SK-N-SH (cell line): ENCODE measurements at regions not wholly inside any gene's neighbourhood (a gene's known extent, or its start where the extent isn't known, plus 50 kb on each side); places are given as distances from the start of the nearest gene placed in this dataset.

Experiments
- CTCF ChIA-PET: fragments of 300-600, 350-600 bp; formaldehyde crosslinking; extraction: SDS; loops from one replicate; lab custom pipeline; 2021; lab: Yijun Ruan, JAX
- POLR2A ChIA-PET: fragments of 350-600 bp; sonication (Branson Sonifier 250); formaldehyde crosslinking; extraction: SDS; loops from one replicate; lab custom pipeline; 2020; ENCODE audit warnings: antibody characterized with exemption, inconsistent platforms; lab: Yijun Ruan, JAX
- DNase-seq: peaks from one replicate; pipeline ENCODE4 v3.0.0; 2012
- H2AFZ ChIP-seq: fragments of 200-600 bp; sonication (generic); 2 replicates; pipeline ENCODE4 v1.8.1; 2016; ENCODE audit warnings: antibody characterized with exemption, mild to moderate bottlenecking, low read depth
- H3F3A ChIP-seq: fragments of 200-600 bp; sonication (generic); replicated peaks from 2 replicates; pipeline ENCODE3; 2016; ENCODE audit warnings: antibody characterized with exemption, mild to moderate bottlenecking; ENCODE audit not compliant: insufficient read depth
- H3K27ac ChIP-seq, 2 experiments: fragments of 200-500 bp in 1 of 2; fragments of 200-600 bp in 1 of 2; sonication (Bioruptor generic) in 1 of 2; sonication (generic), shearing (Covaris generic) in 1 of 2; 2 replicates each; pipeline versions ENCODE4 v1.5.1 to v1.6.1; 2014 to 2016; ENCODE audit warnings: low read depth in 2 of 2, inconsistent platforms in 1 of 2, low read length in 1 of 2, mild to moderate bottlenecking in 1 of 2, mixed read lengths in 1 of 2
- H3K27me3 ChIP-seq: fragments of 200-600 bp; sonication (generic), shearing (Covaris generic); 2 replicates; pipeline ENCODE4 v1.6.1; 2016; ENCODE audit warnings: mixed run types; ENCODE audit not compliant: insufficient read depth
- H3K36me3 ChIP-seq, 2 experiments: fragments of 200-500 bp in 1 of 2; fragments of 200-600 bp in 1 of 2; sonication (Bioruptor generic) in 1 of 2; sonication (generic) in 1 of 2; replicated peaks in 1 of 2; 2 replicates each; pipeline versions ENCODE3 to v1.5.1; 2014 to 2016; ENCODE audit warnings: low read length in 1 of 2, mild to moderate bottlenecking in 1 of 2; ENCODE audit not compliant: insufficient read depth in 2 of 2, control insufficient read depth in 1 of 2
- H3K4me1 ChIP-seq, 2 experiments: fragments of 200-500 bp in 1 of 2; fragments of 200-600 bp in 1 of 2; sonication (Bioruptor generic) in 1 of 2; sonication (generic), shearing (Covaris generic) in 1 of 2; 2 replicates each; pipeline versions ENCODE4 v1.5.1 to v1.6.1; 2014 to 2016; ENCODE audit warnings: low read depth in 1 of 2, low read length in 1 of 2, mixed run types in 1 of 2; ENCODE audit not compliant: insufficient read depth in 2 of 2, control insufficient read depth in 1 of 2
- H3K4me2 ChIP-seq: fragments of 200-600 bp; sonication (generic), shearing (Covaris generic); 2 replicates; pipeline ENCODE4 v1.6.1; 2017; ENCODE audit warnings: mixed run types
- H3K4me3 ChIP-seq, 2 experiments: fragments of 200-500 bp in 1 of 2; fragments of 200-600 bp in 1 of 2; sonication (Bioruptor generic) in 1 of 2; sonication (generic), shearing (Covaris generic) in 1 of 2; 2 replicates each; pipeline versions ENCODE4 v1.5.1 to v1.8.1; 2014 to 2016; ENCODE audit warnings: low read depth in 2 of 2, inconsistent platforms in 1 of 2, low read length in 1 of 2, mild to moderate bottlenecking in 1 of 2, mixed read lengths in 1 of 2, moderate library complexity in 1 of 2
- H3K79me2 ChIP-seq: fragments of 200-600 bp; sonication (generic); 2 replicates; pipeline ENCODE4 v1.8.1; 2017; ENCODE audit warnings: mild to moderate bottlenecking; ENCODE audit not compliant: insufficient read depth
- H3K9ac ChIP-seq: fragments of 200-600 bp; sonication (generic); 2 replicates; pipeline ENCODE4 v1.6.1; 2017; ENCODE audit warnings: mixed run types
- H3K9me2 ChIP-seq: fragments of 200-600 bp; sonication (generic); 2 replicates; pipeline ENCODE4 v1.6.1; 2017; ENCODE audit warnings: mixed run types
- H3K9me3 ChIP-seq: fragments of 200-600 bp; sonication (generic); 2 replicates; pipeline ENCODE4 v1.6.1; 2017; ENCODE audit warnings: mixed run types, mild to moderate bottlenecking, moderate library complexity
- H4K20me1 ChIP-seq: fragments of 200-600 bp; sonication (generic); 2 replicates; pipeline ENCODE4 v1.6.1; 2017; ENCODE audit warnings: mild to moderate bottlenecking, mixed run types; ENCODE audit not compliant: insufficient read depth
- IRF3 ChIP-seq: fragments of 150-350 bp; IDR thresholded peaks from 2 replicates; pipeline ENCODE4 v1.6.1; 2016; ENCODE audit warnings: mild to moderate bottlenecking, low read depth, low read length
- PBX3 ChIP-seq: IDR thresholded peaks from 2 replicates; pipeline ENCODE4; 2012
- POLR2AphosphoS5 ChIP-seq: IDR thresholded peaks from 2 replicates; pipeline ENCODE4 v1.6.1; 2012; ENCODE audit warnings: low read depth, low read length
- RFX5 ChIP-seq: IDR thresholded peaks from 2 replicates; pipeline ENCODE4 v1.6.1; 2012; ENCODE audit warnings: mild to moderate bottlenecking, improper control_type of control experiment, low read length
- SMC3 ChIP-seq: IDR thresholded peaks from 2 replicates; pipeline ENCODE4 v1.6.1; 2012; ENCODE audit warnings: low read depth, low read length, improper control_type of control experiment
- TAF1 ChIP-seq: IDR thresholded peaks from 2 replicates; pipeline ENCODE4 v1.6.1; 2012; ENCODE audit warnings: low read depth, mild to moderate bottlenecking, low read length, moderate library complexity, borderline replicate concordance
- USF2 ChIP-seq: fragments of 150-350 bp; IDR thresholded peaks from 2 replicates; pipeline ENCODE4 v1.6.1; 2017; ENCODE audit warnings: antibody characterized with exemption, low read length, low read depth, borderline replicate concordance
- WGBS: methylation state at CpG from one replicate; pipeline ENCODE4 v1.1.6; 2017; ENCODE audit warnings: low lambda C conversion rate; 5-methylcytosine and 5-hydroxymethylcytosine counted together
- TF ChIP-seq, protein P1 (sequence below): IDR thresholded peaks from 2 replicates; pipeline ENCODE4 v1.6.1; 2012; ENCODE audit warnings: mild to moderate bottlenecking, low read depth, low read length, moderate library complexity
- TF ChIP-seq, protein P2 (sequence below): IDR thresholded peaks from 2 replicates; pipeline ENCODE4 v1.4.0; 2012; ENCODE audit warnings: low read depth, borderline replicate concordance

DNA sequence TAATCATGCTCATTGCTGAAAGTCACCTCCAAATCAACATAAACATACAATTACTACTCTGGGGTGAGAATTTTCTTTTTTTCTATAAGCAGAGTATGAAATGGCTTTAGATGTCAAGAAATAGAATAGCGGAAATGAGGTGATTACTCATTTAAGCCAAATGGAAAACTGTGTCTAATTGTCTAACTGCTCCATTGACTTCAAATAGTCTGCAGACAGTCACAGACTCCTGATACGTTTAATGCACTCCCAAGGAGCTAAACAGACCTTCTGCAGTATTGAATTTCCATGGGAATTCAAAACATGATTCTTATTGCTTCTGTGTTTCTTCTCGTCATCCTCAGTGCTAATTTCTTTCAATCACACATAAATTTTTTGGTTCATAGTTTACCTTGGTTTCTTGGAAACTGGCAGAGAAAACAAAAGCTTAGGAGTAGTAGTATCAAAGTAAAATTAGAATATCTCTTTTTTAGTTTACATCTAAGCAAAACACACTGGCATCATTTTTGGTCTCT, 865.2 kb upstream of the SLC10A2 start:
- no peaks in the 10 kb centered on the region for H3K36me3 ChIP-seq
- H3F3A ChIP-seq, result no peaks in the 10 kb centered on the region
- no peak overlapping the region for H3K9ac ChIP-seq
- no peaks in the 10 kb centered on the region for H3K4me1 ChIP-seq
- CTCF ChIA-PET, result no interaction called here
- no peak overlapping the region for H2AFZ ChIP-seq
- no peaks in the 10 kb centered on the region for H3K9me2 ChIP-seq
- H3K4me2 ChIP-seq, result no peak overlapping the region
- POLR2A ChIA-PET, result no interaction called here
- no peak for TF ChIP-seq TAF1
- TF ChIP-seq POLR2AphosphoS5, result no peak
- no peak for TF ChIP-seq PBX3
- no peak for TF ChIP-seq SMC3
- no peak for TF ChIP-seq USF2
- no peak for TF ChIP-seq RFX5
- TF ChIP-seq IRF3, result no peak
- TF ChIP-seq, protein P1, sequence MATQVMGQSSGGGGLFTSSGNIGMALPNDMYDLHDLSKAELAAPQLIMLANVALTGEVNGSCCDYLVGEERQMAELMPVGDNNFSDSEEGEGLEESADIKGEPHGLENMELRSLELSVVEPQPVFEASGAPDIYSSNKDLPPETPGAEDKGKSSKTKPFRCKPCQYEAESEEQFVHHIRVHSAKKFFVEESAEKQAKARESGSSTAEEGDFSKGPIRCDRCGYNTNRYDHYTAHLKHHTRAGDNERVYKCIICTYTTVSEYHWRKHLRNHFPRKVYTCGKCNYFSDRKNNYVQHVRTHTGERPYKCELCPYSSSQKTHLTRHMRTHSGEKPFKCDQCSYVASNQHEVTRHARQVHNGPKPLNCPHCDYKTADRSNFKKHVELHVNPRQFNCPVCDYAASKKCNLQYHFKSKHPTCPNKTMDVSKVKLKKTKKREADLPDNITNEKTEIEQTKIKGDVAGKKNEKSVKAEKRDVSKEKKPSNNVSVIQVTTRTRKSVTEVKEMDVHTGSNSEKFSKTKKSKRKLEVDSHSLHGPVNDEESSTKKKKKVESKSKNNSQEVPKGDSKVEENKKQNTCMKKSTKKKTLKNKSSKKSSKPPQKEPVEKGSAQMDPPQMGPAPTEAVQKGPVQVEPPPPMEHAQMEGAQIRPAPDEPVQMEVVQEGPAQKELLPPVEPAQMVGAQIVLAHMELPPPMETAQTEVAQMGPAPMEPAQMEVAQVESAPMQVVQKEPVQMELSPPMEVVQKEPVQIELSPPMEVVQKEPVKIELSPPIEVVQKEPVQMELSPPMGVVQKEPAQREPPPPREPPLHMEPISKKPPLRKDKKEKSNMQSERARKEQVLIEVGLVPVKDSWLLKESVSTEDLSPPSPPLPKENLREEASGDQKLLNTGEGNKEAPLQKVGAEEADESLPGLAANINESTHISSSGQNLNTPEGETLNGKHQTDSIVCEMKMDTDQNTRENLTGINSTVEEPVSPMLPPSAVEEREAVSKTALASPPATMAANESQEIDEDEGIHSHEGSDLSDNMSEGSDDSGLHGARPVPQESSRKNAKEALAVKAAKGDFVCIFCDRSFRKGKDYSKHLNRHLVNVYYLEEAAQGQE, result no peak
- WGBS, result 54% methylated on average over 3 of the region's 3 CpGs
- no peak overlapping the region for H3K4me3 ChIP-seq
- no peaks in the 10 kb centered on the region for H3K79me2 ChIP-seq
- no peaks in the 10 kb centered on the region for H3K27me3 ChIP-seq
- H4K20me1 ChIP-seq, result no peaks in the 10 kb centered on the region
- no peak for DNase-seq
- no peaks in the 10 kb centered on the region for H3K9me3 ChIP-seq
- no peak overlapping the region for H3K27ac ChIP-seq

DNA sequence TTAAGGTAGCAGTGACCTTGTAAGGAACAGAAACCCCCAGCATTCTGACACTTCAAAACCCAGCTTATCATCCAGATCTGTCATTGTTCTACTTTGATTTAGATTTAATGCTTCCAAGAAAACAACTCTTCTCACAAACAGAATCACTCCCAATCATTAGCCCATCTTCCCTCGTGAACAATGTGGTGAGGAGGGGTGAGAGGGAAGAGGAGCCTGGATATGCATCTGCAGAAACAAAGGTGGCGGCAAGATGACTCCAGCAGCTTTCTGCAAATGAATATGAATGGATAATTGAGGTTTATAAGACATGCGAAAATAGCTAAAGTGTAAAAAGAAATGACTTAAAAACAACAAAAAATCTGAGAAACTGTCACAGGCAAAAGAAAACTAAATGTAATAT, 859.9 kb upstream of the SLC10A2 start:
- no peak overlapping the region for H3K9ac ChIP-seq
- H3K4me2 ChIP-seq, result no peak overlapping the region
- H4K20me1 ChIP-seq, result no peaks in the 10 kb centered on the region
- WGBS, result 61% methylated on average over 3 of the region's 3 CpGs
- no peaks in the 10 kb centered on the region for H3K4me1 ChIP-seq
- ChIA-PET CTCF (interaction anchor here (1.4 kb wide), 1 partner anchor 10 kb away, joined by 3 read pairs; no protein-coding TSS in a partner anchor), POLR2A (no interaction called here)
- no peak overlapping the region for H3K27ac ChIP-seq
- no peaks in the 10 kb centered on the region for H3K79me2 ChIP-seq
- H3F3A ChIP-seq, result no peaks in the 10 kb centered on the region
- TF ChIP-seq, protein P2, sequence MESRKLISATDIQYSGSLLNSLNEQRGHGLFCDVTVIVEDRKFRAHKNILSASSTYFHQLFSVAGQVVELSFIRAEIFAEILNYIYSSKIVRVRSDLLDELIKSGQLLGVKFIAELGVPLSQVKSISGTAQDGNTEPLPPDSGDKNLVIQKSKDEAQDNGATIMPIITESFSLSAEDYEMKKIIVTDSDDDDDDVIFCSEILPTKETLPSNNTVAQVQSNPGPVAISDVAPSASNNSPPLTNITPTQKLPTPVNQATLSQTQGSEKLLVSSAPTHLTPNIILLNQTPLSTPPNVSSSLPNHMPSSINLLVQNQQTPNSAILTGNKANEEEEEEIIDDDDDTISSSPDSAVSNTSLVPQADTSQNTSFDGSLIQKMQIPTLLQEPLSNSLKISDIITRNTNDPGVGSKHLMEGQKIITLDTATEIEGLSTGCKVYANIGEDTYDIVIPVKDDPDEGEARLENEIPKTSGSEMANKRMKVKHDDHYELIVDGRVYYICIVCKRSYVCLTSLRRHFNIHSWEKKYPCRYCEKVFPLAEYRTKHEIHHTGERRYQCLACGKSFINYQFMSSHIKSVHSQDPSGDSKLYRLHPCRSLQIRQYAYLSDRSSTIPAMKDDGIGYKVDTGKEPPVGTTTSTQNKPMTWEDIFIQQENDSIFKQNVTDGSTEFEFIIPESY, result no peak
- no peak overlapping the region for H2AFZ ChIP-seq
- H3K9me2 ChIP-seq, result no peaks in the 10 kb centered on the region
- no peaks in the 10 kb centered on the region; the same call in 1 of the 2 replicates for H3K9me3 ChIP-seq
- no peak overlapping the region for H3K4me3 ChIP-seq
- H3K27me3 ChIP-seq, result no peaks in the 10 kb centered on the region
- H3K36me3 ChIP-seq, result no peaks in the 10 kb centered on the region
- no peak for DNase-seq
